AG09309 (cell line): ENCODE measurements at regions not wholly inside any gene's neighbourhood (a gene's known extent, or its start where the extent isn't known, plus 50 kb on each side); places are given as distances from the start of the nearest gene placed in this dataset.

Experiments
- DNase-seq: peaks from one replicate; pipeline ENCODE4 v3.0.0-alpha.2; 2010; ENCODE audit warnings: low read depth
- H3K4me3 ChIP-seq: 2 replicates; pipeline ENCODE4 v1.5.1; 2011; ENCODE audit warnings: mild to moderate bottlenecking, low read depth, low read length, moderate library complexity; ENCODE audit not compliant: control insufficient read depth
- TF ChIP-seq, protein P1 (sequence below): IDR thresholded peaks from 2 replicates; pipeline ENCODE4 v1.5.1; 2011; ENCODE audit warnings: mild to moderate bottlenecking, low read depth, low read length, inconsistent platforms; ENCODE audit not compliant: insufficient read depth, control insufficient read depth; ENCODE audit errors: missing control alignments

- no peak overlapping the region for H3K4me3 ChIP-seq
- no peak for DNase-seq
- TF ChIP-seq, protein P1, sequence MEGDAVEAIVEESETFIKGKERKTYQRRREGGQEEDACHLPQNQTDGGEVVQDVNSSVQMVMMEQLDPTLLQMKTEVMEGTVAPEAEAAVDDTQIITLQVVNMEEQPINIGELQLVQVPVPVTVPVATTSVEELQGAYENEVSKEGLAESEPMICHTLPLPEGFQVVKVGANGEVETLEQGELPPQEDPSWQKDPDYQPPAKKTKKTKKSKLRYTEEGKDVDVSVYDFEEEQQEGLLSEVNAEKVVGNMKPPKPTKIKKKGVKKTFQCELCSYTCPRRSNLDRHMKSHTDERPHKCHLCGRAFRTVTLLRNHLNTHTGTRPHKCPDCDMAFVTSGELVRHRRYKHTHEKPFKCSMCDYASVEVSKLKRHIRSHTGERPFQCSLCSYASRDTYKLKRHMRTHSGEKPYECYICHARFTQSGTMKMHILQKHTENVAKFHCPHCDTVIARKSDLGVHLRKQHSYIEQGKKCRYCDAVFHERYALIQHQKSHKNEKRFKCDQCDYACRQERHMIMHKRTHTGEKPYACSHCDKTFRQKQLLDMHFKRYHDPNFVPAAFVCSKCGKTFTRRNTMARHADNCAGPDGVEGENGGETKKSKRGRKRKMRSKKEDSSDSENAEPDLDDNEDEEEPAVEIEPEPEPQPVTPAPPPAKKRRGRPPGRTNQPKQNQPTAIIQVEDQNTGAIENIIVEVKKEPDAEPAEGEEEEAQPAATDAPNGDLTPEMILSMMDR = no peak
Observed at GRCh38 chr12:90062799-90063198, 354.2 kb upstream of the ATP2B1 start.

DNA sequence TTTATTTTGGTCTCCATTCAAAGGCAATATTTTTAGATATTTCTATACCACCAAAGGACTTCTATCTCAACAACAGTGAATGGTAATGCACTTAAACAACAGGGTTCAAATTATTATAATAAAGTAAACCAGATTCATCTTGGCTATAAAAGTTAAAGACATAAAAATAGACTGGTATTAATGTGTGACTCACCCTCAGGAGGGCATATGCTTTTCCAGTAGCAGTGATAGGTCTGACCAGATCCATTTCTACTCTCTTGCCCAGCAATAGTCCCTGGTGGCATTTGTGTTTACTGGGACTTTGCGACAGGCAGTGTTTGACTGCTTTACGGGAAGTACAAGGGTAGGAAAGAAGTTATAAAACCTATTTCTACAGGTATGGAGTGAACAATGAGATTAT lies 353.2 kb upstream of the ATP2B1 start:
- DNase-seq = no peak
- TF ChIP-seq, protein P1 = no peak
- no peak overlapping the region for H3K4me3 ChIP-seq

GRCh38 chr12:90060031-90060430 lies 351.4 kb upstream of the ATP2B1 start:
- no peak overlapping the region for H3K4me3 ChIP-seq
- no peak for DNase-seq
- TF ChIP-seq, protein P1 = no peak

GRCh38 chr12:90058704-90059103 lies 350.1 kb upstream of the ATP2B1 start:
- H3K4me3 ChIP-seq = no peak overlapping the region
- peak; percentile 80 for DNase-seq
- TF ChIP-seq, protein P1 = no peak

DNA sequence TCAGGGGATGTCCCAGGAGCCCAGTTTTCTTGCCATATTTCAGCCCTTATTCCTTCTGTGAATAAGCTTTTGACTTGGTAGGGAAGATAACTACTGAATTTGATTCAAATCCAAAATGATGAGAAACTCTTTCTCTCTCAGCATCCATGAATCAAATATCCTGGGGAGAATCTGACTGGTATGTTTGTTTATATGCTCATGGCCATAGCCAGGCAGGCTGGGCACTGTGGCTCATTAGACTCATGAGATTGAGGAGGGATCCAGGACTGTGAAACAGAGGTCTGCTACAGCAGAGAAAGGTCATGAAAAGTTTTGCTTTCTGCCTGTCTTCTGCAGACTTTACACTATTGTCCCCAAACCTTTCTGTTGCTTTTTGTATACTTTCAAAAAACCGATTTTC lies 346.4 kb upstream of the ATP2B1 start:
- no peak overlapping the region for H3K4me3 ChIP-seq
- DNase-seq = no peak
- TF ChIP-seq, protein P1 = no peak

- H3K4me3 ChIP-seq = no peak overlapping the region
- DNase-seq = no peak
- TF ChIP-seq, protein P1 = no peak
Observed at GRCh38 chr12:90048918-90049317, 340.3 kb upstream of the ATP2B1 start.

- H3K4me3 ChIP-seq = no peak overlapping the region
- TF ChIP-seq, protein P1 = no peak
- DNase-seq = no peak
Observed at GRCh38 chr12:90045559-90045958, 336.9 kb upstream of the ATP2B1 start.
